HG03469 (cell line): ENCODE measurements at regions not wholly inside any gene's neighbourhood (a gene's known extent, or its start where the extent isn't known, plus 50 kb on each side); places are given as distances from the start of the nearest gene placed in this dataset.
"Not testable (repeated sequence)": the region's sequence is repeated elsewhere in the genome, so short reads cannot be mapped to it uniquely, and the experiment has no call there.

Experiments
- ATAC-seq: cut with Tn5 transposase; IDR thresholded peaks from one replicate; pipeline ENCODE4 v1.9.1; 2021; ENCODE audit warnings: mild to moderate bottlenecking, moderate library complexity, moderate number of reproducible peaks; ENCODE audit not compliant: unreplicated experiment

DNA sequence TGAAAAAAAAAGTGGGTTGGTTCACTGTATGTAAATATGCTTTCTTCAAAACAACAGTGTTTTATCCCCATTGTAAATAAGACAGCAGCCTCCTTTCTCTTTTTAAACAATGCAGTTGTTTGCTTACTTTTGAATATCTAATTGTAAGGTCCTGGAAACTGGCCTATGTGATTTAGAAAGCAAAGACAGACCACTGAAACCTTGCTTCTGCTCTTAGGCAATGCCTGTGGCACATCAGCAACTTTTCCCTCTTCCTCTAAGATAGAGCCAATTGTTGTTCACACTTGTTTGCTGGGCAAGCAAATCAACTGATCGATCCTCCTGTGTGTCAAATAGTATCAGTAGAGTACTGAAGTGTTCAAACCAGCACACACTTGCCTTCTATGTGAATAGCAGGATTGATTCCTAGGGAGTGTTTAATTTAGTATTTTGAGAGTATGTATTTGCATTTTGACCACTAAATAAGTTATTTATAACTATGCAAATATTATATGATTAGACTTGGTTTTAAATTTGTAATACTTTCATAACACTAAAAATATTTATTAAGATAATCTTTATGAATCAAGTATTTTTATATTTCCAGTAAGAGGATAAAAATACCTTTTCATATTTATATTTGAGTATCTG, 55.4 kb upstream of the GRPR start:
- no peak for ATAC-seq

DNA sequence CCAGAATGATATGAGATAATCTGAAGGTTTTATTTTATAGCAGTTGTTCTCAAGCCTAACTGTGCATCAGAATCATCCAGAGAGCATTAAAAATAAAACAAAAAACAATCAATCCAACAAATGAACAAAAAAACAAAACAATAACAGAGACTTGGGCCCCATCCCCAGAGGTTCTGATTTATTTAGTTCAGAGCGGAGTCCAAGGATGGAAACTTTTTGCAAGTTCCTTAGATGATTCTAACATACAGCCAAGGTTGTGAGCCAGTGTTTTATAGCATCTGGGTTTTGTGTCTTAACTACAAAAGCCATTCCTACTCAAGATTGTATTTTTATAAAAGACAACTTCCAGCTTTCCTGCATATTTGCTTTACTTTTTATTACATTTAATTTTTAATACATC, 59.4 kb upstream of the GRPR start:
- ATAC-seq: no peak

DNA sequence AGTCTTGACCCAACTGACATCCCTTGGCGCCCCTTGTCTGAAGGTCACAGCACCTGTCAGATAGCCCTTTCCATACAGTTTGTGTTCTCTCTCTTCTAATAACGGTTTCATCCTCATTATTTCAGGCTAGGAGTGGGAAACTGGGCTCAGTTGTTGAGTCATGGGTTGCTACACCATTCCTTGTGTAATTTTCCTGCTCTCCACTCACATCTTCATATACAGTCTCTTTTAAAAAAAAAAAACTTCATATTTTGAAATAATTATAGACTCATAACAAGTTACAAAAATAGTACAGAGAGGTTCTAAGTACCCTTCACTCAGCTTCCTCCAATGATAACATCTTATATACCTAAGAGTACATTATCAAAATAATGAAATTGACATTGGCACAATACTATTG, 60.2 kb upstream of the GRPR start:
- ATAC-seq: no peak

DNA sequence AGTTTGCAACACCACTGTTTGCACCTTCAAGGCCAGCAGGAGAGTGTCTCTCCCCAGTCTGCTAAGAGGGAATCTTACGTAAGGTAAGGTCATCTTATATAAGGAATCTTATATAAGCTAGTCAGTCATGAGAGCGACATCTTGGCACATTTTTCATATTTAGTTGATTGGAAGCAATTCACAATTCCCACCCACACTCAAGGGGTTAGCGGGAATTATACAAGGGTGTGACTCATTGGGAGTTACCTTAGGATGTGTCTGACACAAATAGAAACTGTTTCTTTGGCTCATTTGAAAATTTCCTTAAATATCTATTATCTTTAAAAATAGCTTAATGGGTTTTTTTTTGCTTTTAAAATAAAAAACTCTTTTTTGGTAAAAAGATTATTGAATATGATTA, 62.1 kb upstream of the GRPR start:
- ATAC-seq: no peak

DNA sequence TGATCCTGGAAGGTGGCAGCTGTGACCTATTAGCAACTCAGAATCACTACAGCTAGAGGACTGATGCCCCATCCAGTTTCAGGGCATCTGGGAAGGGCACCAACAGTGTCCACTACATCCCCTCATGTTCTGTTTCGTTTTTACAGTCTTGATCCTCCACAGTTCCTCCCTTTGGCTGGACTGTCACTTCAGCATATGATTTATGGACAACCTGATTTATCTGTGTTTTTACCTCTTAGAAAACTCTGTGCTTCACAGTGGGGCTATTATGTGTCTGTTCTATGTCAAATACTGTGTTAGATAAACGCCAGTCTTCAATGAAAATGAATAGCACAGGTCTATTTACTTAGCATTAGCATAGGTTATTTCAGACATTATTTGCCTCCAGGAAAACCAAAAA, 63.1 kb upstream of the GRPR start:
- ATAC-seq: no peak

DNA sequence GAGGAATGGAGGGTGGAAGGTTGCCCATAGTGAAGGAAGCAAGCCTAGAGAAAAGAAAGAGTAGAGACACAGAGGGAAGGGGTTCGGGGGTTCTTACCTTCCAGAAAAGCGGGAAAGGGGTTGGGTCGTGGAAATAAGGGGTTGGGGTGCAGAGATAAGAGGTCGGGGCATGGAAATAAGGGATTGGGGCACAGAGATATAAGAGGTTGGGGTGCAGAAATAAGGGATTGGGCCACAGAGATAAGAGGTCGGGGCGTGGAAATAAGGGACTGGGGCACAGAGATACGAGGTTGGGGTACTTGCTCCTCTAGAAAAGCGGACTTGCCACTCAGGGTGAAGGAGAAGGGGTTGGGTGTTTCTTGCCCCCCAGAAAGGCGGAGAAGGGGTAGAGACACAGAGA, 74.2 kb upstream of the GRPR start:
- ATAC-seq: not testable (repeated sequence)

DNA sequence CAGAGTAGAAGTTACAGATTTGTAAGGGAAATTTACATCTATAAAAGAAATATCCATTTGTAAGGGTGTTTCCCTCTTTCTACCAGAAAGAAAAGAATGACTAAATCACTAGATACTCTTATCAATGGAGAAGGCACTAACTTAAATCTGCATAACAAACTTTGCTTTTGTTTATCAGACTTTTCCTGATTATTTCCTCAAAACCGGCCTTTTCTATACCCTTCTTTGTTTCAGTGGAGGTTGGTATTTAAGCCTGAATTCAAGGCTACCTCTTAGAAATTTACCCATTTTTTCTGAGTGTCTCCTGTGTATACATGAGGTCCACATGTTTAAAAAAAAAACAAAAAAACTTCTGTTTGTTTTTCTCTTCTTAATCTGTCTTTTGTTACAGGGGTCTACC, 80.4 kb upstream of the GRPR start:
- ATAC-seq: no peak

DNA sequence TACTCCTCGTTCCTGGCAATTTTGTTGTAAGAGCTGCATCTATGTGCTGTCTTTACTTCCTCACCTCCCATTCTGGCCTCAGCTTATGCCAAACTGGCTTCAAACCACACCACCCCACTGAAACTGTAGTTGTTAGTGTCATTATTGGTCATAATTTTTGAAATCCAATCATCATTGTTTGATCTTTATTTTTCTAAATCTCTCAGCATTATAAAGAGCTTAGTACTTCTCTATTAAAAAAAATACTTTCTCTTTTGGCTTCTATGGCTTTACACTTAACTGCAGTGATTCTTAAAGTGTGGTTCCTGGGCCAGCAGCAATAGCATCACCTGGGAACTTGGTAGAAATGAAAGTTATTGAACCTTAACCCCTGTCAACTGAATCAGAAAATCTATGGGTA, 83.5 kb upstream of the GRPR start:
- no peak for ATAC-seq

DNA sequence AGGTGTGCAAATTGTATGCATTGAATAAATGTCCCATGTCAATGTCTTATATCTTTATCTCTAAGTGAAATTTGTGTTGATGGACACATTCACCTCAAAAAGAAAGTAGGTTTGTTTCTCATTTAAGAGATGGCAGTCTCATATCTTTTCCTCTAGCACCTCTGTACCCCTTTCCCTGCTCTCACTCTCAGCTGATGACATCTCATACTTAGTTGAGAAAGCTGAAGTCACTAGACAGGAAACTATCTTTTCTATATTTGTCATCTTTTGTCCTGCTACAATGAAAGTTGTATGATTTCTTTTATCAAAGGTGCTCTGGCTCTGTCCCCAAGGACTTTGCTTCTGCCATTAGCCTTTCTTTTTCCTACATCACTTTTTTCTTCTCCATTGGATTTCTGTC, 84.0 kb upstream of the GRPR start:
- no peak for ATAC-seq

DNA sequence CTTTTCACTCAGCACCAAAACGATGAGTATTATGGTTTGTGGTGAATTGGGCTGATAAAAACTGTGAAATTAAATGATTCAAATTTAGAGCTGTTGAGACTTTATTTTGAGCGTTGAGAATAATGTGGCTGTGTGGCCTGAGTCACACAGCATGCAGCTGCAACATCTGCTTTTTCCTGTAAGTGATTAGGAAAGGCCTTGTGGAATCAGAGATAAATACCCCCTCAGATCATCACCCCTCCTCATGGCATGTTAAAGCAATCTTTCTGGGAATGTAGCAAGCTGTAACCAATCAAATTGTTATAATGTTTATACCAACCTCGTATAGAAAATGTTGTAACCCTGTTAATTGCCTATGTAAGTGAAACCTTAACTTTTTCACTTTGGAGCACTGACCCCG, 90.0 kb upstream of the GRPR start:
- no peak for ATAC-seq

GRCh38 chrX:16028576-16028975, 94.8 kb upstream of the GRPR start:
- ATAC-seq: no peak

GRCh38 chrX:16023790-16024734, 99.3 kb upstream of the GRPR start:
- peak; percentile 98 for ATAC-seq

- no peak for ATAC-seq
Measured at GRCh38 chrX:16022580-16023200, 100.7 kb upstream of the GRPR start.

GRCh38 chrX:16018291-16018690, 105.1 kb upstream of the GRPR start:
- no peak for ATAC-seq

- ATAC-seq: no peak
Measured at GRCh38 chrX:16014171-16014570, 109.2 kb upstream of the GRPR start.

DNA sequence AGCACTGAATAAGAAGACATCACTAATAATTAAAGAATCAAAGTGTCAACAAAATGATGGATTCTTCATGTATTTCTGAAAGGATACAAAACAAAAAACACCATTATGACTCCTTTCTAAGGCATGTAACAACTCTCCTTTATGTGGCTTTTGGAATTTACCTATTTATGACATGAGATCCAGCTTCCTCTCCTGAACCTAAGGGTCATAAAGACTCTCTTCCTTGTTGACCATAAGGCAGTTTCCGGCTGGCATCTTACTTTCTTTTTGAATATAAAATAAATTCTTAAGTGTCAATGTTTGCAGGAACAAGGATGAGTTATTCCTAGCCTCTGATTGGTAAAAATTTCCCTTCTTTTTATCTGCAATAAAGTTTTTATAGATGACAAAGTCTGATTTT, 111.1 kb upstream of the GRPR start:
- no peak for ATAC-seq

DNA sequence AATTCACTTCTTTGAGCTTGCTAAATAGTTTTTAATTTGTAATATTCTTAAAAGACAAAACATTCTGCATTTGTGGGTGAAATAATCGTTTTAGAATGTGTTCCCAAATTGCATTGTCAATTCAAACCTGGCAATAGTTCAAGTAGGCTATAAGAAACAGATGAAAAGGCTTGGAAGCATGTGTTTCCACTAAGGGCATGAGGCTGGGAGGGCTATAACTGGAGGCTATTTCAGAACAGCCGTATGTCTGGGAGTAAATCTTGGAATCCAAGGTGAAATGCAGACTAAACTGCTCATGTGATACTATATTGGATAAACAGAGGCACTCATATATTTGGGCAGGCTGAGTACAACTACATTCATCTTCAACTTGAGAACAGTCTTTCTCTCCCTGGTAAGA, 117.4 kb upstream of the GRPR start:
- no peak for ATAC-seq

GRCh38 chrX:16002185-16002584, 121.2 kb upstream of the GRPR start:
- ATAC-seq: no peak

- no peak for ATAC-seq
Measured at GRCh38 chrX:15998350-15998749, 125.0 kb upstream of the GRPR start.

- ATAC-seq: no peak
Measured at GRCh38 chrX:15989716-15990115, 133.6 kb upstream of the GRPR start.

DNA sequence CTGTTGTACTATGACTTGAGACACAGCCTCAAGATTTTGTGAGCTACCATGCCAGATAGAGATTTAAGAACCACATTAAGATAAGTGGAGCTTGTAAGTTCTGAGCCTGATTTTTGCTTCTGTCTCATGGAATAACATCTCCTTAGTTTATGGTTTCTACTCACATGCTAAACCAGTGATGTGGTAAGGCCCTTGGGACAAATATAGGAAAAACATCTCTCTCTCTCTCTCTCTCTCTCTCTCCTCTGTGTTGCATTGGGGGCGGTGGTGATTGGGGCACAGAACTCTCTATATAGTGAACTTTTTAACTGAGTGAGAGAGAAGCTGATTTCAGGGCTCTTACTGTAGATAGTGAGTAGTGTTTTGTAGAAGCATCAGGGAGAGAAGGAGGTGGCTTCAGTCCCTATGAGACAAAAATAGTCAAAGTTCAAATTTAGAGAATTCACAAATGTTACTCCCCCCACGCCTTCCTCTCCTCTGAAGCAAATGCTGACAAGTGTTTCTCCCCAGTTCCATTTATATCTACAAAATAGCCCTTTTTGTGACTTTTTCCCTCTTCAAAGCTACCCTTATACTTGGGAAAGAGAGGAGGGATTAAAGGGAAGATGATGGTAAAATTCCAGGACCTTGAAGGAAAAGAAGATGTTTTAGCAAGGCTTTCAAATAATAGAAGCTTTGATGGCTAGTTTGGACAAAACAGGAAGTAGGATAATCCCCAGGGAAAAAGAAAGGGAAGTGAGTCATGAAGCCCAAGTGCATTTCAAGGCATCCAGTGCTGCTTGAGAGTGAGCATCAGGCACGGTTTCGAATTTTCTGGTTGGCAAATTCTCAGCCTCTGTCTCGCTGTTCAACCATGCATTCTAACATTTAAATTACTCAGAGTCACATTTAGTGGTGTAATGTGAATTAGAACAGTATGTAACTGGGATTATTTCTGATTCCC, 134.3 kb upstream of the AP1S2 start:
- no peak for ATAC-seq
